Activated CD8-positive, alpha-beta memory T cell treated with anti-CD3 and anti-CD28 coated beads for 36 hours (primary cell): ENCODE measurements at regions not wholly inside any gene's neighbourhood (a gene's known extent, or its start where the extent isn't known, plus 50 kb on each side); places are given as distances from the start of the nearest gene placed in this dataset.

Experiments used
- CTCF ChIA-PET: fragments of 350-600 bp; sonication (Branson Sonifier 250); formaldehyde crosslinking; loops from one replicate; lab custom pipeline; 2021; ENCODE audit warnings: antibody characterized with exemption; lab: Charles Lee
- POLR2A ChIA-PET: fragments of 350-600 bp; sonication (Branson Sonifier 250); formaldehyde crosslinking; loops from one replicate; lab custom pipeline; 2021; ENCODE audit warnings: antibody characterized with exemption; lab: Charles Lee

DNA sequence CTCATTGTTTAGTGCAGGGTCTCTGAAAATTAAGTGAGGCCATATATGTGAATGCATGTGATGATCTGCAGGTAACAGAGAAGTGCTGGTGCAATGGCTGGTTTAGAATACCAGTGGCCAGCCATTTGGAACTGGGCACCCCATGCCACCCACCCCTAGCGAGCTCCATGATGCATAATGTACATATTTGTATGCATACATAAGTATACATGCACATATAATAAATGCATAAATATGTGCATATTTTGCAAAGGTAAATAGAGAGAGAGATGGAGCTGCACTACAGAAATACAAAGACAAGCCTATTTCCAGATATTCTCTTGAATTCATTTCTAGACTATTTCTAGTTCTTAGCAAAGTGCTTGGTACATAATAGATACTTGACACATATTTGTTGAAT is 68.5 kb upstream of the IGSF21 start:
- CTCF ChIA-PET, result no interaction called here
- POLR2A ChIA-PET, result no interaction called here

DNA sequence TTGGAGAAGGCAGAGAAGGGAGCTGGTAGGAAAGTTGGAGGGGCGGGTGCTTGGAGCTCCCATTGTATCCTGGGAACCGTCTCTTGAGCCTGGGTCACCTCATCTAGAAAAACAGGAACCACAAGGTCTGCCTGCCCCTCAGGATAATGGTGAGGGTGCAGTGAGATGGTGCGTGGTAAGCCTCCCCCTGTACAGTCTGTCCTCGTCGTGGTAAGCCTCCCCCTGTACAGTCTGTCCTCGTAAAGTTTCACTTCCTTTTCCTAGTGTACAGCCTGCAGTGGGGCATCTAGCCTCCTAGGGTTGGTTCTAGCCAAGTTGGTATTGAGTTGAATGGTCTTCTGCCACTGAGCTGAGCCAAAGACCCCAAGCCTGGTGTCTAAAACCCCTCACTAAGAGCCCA is 66.5 kb upstream of the IGSF21 start:
- CTCF ChIA-PET, result no interaction called here
- POLR2A ChIA-PET, result no interaction called here

DNA sequence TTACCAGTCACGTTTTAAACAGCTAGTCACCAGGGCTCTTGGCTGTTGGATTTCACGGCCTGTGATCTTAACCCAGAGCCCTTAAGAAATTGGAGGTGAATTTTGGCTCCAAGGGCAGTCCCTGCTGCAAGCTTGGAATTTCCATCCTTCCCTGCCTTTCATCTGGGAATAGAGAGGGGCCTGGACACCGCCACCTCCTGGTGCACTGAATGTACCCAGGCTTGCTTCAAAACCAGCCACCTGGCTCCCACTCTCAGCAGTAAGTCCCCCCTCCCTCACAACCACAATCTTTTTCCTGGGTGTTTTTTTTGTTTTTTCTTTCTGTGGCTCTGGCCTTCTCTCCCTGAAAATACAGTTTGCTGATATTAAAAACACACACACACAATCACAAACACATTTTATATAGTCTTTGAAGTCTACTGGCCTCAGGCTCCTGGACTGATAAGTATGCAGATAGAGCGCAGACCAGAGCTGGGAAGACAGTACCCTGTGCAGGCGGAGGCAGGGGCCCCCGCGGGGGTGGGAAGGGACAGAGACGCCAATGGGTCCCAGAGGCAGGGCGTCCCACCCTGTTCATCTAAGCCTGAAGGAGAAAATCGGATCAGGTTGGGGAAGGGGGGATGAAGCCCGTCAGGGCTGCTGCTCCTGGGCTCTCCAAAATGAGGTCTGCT is 65.8 kb upstream of the IGSF21 start:
- CTCF ChIA-PET, result no interaction called here
- POLR2A ChIA-PET, result no interaction called here

DNA sequence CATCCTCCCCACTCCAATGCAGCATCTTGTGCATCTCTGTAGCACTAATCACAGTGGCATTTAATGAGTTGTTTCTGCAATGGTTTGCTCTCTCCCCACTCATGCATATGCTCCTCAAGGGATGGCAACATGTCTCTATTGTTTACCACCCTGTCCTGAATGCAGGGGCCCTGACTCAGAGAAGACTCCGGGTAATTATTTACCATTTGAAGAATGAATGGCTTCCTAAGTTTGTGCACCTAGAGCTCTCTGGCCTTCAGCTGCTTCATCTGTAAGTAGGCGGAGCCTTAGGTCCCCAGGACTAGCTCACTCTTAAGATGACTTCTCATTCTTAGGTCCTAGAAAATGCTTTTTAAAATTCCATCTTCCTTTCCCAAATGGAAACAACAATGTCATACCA is 63.7 kb upstream of the IGSF21 start:
- CTCF ChIA-PET, result no interaction called here
- POLR2A ChIA-PET, result no interaction called here

DNA sequence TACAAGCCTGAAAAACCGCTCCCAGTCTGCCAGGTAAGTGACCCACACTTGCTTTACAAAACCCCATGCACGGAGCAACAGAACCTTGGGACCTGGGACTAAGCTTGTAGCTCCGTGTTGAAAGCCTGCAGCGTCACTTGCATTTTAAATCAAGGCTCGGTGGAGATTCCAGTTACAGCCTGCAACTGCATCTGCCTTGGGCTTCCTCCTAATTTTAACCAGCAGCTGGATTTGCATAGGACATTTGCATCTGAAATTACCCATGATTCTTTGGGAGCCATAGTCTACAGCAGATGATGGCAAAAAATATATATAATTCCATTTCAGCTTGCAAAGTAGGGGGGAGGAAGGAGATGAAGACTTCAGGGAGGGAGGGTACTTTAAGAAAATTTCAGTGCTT is 62.4 kb upstream of the IGSF21 start:
- ChIA-PET POLR2A (no interaction called here), CTCF (no interaction called here)

DNA sequence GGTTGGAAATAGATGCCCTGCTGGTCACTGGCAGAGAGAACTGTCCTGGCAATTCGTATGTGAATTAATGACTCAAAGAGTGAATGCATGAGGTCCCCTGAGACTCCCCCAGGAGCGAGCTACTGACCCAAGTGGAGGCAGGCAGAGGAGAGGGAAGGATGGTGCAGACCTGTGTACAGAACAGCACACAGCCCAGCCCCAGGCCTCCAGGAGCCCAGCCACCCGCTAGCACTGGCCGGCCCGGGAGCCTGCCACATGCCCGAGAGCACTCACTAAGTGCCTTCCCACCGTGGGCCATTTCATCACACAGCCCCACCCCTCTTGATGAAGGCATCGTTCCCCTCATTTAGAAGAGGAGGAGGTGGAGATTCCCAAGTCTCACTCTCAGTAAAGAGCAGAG is 62.0 kb upstream of the IGSF21 start:
- POLR2A ChIA-PET, result no interaction called here
- CTCF ChIA-PET, result no interaction called here

DNA sequence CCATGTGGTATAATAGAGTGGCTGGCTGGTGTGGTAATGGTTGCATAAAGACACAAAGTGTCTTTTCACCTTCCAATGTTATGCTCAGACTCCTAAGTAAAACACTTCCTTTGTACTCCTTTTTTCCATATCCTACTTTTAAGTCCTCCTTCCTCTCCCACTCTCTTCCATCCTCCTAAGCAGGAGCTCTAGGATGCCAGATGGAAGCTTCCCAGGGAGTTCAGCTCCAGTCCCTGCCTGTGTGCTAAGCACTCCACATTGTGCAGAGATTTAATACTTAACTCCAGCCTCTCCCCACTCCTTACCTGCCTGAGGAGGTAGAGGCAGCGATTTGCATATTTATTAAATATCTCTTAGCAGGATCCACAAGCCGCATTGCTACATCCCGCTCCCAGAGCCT is 60.5 kb upstream of the IGSF21 start:
- ChIA-PET CTCF (no interaction called here), POLR2A (no interaction called here)

DNA sequence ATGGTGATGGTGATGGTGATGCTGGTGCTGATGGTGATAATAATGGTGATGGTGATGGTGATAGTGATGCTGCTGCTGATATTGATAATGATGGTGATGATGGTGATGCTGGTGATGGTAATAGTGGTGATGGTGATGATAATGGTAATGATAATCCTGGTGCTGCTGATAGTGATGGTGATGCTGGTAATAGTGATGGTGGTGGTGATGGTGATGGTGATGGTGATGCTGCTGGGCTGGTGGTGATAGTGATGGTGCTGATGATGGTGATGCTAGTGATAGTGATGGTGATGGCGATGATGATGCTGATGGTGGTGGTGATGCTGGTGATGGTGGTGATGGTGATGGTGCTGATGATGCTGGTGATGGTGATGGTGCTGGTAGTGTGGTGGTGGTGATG is 58.4 kb upstream of the IGSF21 start:
- ChIA-PET CTCF (interaction anchor here (0.6 kb wide), 1 partner anchor 694 kb away, joined by 3 read pairs; no protein-coding TSS in a partner anchor), POLR2A (no interaction called here)

DNA sequence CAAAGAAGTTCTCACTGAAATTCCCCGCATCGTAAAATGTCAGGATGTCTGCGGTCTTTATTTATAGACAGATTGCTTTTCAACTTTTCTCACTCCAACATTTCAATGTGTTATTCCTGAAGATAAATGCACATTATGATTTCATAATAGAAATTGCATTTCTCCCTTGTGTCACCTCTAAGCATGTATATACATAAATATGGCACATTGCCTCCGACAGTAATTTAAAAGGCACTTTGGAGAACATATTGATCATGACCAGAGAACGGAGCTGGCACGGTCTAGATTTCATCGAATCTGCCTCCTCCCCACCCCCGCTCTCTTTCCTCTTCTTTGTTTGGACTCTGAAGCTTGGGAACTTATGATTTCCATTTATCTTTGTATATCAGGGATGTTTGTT is 54.9 kb upstream of the IGSF21 start:
- ChIA-PET POLR2A (no interaction called here), CTCF (no interaction called here)

DNA sequence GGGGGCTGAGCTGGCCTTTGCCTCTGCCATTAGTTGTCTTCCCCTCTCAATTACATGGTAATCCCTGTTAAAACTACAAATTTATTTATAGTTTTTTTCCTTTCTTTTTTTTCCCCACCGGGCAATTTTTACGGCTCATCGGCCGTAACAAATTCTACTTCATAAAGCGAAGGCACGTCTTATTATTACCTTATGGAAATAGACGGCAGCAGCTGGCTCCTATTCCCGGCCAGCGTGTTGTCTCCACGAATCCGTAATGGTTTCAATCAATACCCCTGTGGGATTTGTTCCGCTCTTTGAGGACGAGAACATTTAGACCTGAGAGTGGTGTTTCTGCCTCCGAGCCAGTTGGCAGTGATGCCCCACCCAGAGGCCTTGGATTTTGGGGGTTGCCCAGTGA is 52.4 kb upstream of the IGSF21 start:
- ChIA-PET POLR2A (no interaction called here), CTCF (no interaction called here)

DNA sequence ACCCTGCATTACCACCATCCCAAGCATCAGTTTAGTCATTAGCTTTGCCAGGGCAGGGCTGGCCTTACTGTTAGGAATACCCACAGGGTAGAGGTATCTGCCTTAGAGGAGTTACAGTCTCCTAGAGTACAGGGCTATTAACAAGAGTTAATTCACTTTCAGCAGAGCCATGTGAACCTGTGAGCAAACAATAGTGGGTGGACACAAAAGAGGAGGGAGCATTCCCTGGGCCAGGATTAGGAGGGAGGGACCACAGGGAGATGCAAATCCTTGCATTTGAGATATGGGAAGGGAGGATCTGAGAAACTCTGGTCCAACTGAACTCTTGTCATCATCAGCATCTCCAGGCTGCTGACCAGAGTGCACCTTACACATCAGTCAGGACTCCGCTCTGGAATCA is 51.1 kb upstream of the IGSF21 start:
- ChIA-PET CTCF (no interaction called here), POLR2A (no interaction called here)

DNA sequence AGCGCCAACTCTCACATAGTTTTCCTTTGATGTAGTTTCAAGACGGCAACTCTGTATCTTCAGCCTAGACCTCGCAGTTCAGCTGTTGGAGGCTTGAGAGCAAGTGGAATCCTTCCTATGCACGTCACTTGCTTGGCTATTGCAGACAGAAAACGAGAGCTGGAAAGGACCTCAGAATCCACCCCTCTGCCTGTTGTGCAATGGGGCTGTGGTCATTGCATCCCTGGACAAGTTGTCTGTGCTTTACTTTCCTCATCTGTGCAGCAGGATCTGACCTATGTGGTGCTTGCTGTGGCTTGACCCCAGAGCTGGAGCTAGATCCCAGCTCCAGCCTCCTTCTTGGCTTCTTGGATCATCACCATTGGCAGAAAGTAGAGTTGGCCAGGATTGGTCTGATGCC is 50.0 kb upstream of the IGSF21 start:
- ChIA-PET POLR2A (no interaction called here), CTCF (no interaction called here)
